Amniotic stem cell (primary cell): ENCODE measurements at regions not wholly inside any gene's neighbourhood (a gene's known extent, or its start where the extent isn't known, plus 50 kb on each side); places are given as distances from the start of the nearest gene placed in this dataset.
"Not testable (repeated sequence)": the region's sequence is repeated elsewhere in the genome, so short reads cannot be mapped to it uniquely, and the experiment has no call there.

Source experiments
- DNase-seq: peaks from one replicate; lab custom pipeline; 2025; lab: John Stamatoyannopoulos, UW

DNA sequence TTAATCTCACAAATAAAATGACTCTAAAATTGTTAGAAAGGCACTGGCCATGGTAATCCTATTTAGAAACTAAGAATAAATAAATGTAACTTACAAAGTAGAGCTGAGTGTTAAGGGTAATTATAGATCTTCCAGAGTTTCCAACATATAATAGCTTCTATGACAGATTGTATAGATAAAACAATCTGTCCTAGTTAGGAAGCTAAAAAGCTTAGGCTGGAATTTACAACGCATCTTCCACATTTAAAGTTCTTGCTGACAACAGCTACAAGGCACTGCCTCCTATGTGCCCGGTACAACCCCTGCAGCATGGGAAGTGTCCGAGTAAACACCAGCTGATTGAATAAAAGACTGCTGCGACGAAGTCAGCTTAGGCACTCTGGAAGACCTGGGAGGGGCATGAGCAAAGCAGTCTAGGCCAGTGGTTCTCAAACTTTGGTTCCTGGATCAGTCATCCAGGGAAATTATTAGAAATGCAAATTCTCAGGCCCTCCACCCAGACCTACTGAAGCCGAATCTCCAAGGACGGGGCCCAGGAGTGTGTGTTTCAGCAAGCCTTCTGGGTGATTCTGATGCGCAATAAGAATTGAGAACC lies 635.6 kb upstream of the TBX3 start:
- DNase-seq, result no peak

DNA sequence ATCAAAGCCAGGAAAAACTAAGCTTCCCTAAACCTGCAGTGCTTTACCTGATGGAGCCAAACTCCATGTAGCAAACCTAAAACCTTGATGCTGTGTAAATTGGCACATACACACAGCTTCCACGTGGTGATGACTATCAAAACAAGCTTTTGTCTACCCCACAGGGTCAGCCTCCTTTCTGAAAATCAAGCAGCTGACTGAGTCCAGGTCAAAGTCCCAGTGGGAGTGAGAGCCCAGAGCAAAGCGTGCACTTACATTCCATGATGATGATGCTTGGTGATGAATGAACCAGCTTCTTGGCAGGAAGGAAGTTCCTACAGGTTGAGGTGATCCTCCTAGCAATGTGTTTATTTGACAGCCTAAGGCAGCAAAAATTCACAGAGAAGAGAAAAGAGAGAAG lies 630.0 kb upstream of the TBX3 start:
- DNase-seq, result no peak

DNA sequence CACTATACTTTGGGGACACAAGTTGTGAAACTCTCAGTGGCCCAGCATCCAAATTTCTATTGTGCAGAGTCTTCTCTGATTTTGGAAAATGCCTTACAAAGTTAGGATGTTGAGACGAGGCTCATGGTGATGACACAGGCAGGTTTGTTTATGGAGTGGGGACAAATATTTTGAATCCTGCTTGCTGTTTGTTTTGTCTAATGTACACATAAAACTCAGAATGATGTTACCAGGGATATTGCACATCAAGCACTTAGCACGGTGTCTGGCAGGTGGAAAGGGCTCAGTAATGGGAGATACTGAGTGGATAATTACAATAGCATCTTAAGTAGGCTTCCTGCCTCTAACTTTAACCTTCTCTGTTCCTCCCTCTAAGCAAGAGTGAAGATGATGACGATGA lies 628.9 kb upstream of the TBX3 start:
- no peak for DNase-seq

DNA sequence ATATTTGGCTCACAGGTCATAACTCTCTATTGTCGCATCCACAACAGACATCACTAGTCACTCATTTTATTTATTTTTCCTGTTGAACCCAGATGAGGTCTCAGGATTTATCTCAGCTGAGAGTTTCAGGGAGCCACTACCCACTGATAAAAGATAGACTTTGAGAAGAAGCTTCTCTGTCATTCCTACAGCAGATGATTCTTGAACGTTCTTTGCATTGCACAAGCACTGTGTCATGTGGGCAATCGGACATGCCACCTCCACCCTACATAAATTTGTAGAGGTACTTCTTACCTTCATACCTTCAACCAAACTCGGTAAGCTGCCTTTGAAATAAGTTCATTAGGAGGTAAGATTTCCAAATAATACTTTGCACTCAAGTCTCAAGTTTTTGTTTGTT lies 627.9 kb upstream of the TBX3 start:
- no peak for DNase-seq

DNA sequence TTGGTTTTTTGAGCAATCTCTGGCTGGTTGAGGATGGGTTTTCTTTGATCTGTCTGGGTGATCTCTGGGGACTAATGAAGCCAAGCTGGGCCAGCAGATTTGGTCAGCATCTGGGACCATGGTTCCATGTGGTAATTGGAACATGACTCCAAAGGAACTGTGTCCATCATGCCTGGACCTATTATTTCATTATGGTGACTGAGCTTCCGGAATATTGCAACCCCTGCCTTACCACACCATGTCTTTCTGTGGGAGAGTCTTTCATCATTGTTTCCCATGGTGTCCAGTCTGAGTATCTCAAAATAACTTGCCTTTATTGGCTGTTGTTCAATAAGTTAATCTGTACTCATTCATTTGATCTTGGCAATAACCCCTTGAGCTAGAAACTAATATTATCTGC lies 624.9 kb upstream of the TBX3 start:
- no peak for DNase-seq

DNA sequence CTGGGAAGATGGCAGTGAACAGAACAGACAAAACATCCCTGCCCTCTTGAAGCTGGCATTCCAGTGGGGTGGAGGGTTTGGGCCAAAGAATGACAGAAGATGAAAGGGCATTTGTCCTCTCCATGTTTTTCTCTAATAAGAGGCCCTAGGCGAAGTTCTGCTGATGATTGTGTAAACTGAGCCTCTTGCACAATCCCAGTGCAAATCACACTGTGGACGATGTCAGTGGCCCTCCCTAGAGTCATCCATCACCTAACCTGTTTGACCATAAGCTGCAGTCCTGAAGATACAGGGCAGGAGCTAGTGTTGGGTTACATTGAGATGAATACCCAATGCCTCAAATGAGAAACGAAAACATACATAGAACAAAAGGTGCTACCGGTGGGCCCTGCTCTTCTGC lies 622.4 kb upstream of the TBX3 start:
- DNase-seq, result no peak

DNA sequence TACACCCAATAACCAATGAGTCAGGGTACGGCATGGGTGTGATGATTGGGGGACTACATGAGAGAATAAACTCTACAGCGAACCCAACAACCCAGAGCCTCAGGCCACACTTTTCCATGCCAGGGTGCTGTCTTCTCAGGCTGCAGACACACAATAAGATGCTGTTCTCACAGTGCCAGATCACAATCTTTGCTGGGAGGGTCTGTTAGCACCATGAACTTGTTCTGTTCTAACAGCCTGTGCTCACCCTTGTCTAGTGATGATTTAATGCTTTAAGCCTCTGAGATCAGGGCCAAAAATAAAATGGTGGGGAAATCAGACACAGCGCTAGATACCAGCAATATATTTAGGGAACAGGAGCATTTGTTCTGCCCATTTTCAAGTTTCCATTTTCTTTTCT lies 621.9 kb upstream of the TBX3 start:
- DNase-seq, result no peak

DNA sequence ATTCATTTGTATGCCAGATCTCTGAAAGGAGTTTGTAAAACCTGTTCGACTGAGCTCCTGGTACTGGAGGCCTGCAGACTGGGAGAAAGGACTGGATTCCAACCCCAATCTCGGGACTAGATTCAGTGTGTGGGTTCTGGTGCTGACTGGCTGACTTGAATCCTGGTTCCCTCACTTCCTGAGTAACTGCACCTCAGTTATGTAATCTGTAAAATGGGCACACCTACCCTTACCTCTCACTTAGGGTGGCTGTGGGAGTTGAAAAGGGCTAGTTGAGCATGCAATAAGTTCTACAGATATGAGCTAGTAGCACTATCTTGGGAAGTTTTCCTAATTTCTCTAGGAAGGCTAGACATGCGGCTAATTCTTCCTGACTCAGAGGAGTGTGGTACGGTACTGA lies 621.3 kb upstream of the TBX3 start:
- no peak for DNase-seq

DNA sequence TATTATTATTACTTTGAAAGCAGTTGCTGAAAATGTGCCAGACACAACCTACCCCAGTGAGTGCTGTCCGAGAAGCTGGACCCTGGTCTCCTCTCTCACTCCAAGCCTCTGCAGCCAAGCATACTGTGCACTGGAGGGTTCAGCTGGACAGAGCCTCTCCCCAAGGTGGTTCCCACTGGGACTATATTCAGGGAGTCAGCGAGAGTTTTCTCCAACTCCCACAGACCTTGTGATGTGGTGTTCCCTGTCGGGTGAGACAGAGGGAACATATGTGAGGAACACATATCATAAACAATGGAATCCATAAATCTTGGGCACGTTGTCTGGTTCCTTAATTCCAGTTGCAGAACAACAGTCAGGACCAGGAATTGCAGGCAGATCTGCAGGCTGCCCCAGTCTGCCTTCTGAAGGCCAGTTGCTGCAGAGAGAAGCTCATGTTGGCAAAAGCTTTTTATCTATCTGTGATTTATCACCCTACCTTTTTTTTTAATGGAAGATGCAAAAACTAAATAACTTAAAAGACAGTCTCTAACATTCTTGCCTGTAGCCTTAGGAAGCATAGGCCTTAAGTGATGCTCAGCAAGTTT lies 619.8 kb upstream of the TBX3 start:
- DNase-seq, result no peak

DNA sequence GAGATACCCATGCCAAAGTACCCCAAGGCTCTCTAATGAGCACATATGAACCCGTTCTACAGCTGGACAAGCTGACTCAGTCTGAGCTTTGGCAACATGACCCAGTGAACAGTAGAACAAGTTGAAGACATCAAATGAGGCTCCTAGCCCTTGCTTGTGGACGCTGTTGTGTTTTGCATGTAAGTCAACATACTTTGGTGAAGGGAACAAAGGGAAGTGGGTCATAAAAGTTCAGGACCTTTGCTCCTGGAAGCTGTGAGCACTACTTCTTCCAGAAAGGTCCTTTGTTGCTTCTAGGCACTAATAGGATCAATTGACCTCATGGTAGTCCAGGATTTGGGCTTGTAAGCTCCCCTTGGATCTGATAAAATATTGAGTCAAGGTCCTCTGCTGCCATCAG lies 613.5 kb upstream of the TBX3 start:
- DNase-seq, result no peak

DNA sequence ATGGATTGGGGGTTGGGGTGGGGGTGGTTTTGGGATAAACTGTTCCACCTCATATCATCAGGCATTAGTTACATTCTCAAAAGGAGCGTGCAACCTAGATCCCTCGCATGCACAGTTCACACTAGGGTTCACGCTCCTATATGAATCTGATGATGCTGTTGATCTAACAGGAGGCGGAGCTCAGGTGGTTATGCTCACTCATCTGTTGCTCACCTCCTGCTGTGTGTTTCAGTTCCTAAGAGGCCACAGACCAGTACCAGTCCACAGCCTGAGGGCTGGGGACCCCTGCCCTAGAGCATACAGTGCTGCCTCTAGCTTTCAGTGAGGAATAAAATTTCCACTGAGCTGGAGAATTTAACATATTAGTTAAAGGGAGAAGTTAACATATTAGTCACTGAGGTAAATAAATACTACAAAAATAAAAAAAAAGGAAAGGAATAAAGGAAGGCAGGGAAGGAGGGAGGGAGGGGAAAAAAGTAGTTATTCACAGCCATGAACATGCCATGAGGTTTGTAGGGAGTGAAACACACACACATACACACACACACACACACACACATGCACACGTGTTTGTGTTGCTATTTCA lies 612.7 kb upstream of the TBX3 start:
- DNase-seq, result no peak

DNA sequence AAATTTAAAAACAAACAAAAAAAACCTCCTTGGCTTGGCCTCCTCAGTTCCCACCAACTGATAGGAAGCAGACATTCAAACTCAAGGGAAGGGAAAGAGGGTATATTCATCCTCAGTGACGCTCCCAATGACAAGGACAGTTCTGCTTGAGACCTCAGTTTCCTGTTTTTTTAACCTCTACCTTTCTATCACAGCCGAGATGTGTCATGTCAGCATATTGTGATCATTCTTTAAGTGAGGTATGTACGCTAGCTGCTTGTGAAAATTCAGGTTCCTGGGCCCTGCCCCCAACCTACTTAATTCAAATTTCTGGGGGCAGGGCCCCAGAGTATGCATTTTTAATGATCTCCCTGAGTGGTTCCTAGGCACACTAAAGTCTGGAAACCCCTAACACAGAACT lies 611.9 kb upstream of the TBX3 start:
- no peak for DNase-seq

DNA sequence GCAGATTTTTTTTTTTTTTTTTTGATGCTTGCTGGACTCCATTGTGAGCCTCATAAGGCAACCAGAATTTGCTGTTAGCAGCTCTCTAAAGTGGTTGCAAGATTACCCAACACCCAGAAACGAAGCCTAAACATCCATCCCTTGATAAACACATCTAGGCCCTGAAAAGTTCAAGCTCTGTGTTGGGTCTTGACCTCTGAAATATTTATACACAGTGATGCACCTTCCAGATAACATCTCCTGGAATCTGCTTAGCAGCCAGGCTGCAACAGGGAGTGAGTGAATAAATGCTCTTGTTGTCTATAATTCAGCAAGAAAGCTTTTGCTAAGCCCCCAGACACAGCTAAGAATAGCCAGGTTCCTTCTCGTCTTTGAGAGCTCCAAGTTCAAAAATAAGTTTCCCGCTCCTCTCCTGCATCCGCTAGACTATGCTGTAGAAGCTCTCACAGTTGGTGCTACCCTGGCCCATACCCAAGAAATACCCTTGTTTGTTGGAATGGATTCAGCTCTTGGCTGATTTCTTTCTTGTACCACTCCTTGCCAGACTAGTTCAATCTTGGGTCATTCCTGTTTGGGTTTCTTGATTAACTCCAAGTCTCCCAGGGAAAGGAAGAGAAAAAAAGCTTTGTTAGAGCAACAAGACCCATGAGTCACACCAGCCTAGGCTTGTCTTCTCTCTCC lies 610.6 kb upstream of the TBX3 start:
- no peak for DNase-seq

DNA sequence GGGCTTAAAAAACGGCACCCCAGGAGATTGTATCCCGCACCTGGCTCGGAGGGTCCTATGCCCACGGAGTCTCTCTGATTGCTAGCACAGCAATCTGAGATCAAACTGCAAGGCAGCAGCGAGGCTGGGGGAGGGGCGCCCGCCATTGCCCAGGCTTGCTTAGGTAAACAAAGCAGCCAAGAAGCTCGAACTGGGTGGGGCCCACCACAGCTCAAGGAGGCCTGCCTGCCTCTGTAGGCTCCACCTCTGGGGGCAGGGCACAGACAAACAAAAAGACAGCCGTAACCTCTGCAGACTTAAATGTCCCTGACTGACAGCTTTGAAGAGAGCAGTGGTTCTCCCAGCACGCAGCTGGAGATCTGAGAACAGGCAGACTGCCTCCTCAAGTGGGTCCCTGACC lies 601.5 kb upstream of the TBX3 start:
- not testable (repeated sequence) for DNase-seq

DNA sequence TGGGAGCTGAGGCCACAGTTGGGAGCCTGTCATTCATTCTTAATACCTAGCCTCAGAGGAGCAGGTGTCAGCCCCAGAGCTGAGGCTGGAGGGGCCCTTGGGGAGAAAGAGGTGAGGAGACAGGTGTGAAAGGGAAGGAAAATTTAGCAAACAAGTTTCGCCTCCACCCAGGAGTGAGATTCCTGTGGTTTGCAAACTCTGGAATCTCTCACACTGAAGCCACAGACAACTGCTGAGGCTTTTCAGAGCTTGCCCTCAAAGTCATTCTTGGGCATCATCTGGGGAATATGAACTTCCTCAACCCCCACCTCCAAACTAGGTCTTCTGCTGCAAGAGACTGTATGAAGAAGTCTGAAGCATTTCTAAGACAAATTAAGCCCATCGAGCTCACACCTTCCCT lies 589.5 kb upstream of the TBX3 start:
- no peak for DNase-seq

DNA sequence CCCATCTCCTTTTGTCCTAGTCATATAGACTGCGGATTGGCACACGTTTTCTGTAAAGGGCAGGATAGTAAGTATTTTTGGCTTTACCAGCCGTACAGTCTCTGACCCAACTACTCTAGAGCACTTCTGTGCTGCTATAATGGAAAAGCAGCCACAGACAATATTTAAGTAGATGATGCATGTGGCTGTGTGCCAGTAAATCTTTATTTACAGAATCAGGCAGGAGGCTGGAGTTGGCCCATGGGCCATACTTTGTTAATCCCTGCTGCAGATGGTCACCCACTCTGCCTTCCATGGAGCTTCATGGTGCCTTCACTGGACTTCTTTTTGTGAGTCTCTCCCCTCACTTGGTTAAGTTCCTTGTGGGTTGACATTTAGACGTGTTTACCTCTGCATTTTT lies 584.5 kb upstream of the TBX3 start:
- no peak for DNase-seq

DNA sequence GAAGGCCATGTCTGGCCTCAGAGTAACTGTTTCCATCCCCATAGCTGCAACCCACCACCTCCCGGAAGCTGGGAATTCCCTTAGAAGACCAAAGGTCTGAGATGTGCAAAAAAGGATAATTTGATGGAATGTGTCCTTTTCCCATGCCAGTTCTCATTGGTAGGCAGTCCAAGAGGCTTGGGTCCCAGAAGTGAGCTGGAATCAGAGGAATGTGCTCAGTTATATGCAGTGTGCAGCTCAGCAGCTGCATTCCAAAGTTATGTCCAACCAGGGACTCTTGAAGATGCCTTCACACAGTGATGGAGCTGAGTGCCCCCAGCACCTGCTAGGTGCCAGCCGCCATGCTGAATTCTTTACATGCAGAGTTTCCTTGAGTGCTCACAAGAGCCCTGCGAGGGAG lies 583.9 kb upstream of the TBX3 start:
- no peak for DNase-seq

DNA sequence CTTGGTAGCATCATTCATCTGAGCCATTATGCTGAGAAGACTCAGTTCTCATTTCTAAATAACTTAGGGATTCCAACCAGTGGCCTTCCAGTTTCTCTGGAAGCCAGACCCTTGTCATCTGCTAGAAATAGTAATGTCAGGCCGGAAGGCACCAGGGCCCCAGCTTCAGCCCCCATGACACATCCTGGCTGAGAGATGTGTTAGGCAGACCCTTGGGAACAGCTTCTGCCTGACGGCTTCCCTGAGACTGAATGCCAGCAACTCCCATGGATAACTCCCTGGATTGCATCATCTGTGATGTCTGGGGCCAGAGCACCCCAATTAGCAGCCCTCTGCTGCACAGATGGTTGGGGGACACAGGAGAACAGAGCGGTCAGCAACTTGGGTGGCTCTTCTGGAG lies 583.5 kb upstream of the TBX3 start:
- DNase-seq, result no peak

DNA sequence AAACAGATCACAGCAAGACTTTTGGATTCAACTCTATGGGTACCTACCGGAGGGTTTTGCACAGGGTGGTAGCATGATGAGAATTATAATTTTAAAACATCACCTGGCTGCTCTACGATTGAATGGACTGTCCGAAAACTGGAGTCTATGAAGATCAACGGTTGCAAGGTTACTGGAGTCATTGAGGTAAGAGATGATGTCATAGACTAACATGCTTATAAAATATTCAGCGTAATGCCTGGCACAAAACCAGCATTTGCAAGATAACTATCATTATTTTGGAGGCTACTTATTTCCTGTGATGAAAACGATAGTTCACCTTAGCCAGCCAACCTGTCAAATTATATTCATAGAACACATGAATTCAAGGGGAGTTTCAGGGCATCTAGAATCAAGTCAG lies 580.6 kb upstream of the TBX3 start:
- no peak for DNase-seq

DNA sequence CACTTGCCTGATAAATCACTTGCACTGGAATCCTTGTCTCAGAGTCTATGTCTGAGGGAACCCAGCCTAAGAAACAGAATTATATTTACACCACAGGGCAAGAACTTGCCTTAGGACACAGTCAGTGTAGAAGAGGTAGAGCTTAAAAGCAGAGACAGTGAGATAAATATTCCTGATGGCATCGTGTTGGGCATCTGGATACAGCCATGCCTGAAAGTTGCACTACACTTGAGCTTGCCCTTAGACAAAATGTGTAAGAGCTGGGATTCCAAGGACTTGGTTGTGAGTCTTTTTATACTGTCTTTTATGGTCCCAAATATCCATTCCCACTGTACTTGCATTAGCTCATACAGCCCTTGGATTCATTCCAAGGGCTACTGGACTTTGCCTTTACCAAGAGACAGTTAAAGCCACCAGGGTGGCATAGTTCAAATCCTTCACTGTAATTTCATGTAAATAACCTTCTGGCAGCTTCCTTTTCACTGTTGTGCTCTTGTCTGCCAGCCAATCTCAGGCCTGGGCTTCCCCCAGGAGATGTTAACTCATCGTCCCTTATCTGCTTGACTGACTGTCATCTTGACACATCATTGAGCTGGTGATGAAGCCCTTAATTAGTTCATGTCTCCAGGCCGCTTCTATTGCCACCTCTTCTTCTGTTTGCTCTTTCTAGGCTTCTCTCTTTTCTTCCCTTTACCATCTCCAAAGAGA lies 577.9 kb upstream of the TBX3 start:
- DNase-seq, result no peak

DNA sequence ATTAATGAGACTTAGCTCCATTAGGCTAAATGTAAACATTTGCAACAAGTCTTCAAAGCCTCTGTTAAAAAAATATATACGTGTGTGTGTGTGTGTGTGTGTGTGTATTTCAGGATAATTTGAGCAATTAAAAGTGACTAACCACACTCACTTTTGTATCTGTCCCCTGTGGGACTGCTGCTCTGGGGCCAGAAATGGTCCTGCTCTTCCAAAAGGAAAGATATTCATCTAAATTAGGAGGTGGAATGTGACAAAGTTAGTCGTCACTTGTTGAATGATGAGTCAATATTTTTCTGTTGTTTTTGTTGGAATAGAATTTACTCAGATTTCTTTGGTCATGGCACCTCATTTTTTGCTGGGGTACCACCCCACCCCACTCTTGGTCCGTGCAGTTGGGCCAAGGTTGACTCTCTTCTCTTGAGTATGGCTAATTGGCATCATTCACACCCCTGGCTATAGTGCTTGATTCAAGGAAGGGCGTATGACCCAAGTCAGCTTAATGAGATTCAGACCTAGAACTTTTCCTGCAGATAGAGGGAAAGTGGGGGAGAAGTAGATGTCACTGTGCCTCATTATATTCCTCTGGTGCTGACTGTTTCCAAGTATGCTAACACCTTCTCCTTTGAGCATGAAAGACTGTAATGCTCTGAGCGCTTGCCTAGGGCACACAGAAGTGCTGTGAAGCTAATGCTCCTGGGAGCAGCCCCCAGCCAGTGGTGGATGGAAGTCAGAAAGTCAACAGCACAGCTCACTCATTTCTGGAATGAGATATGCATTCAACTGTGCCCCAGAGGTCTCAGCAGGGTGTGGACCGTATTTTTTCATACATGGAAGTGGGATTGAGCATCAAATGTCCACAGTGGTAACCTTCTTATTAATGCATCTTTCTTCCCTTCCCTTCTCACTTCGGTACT lies 577.0 kb upstream of the TBX3 start:
- DNase-seq, result no peak
